ES-I3 (cell line): ENCODE measurements at regions not wholly inside any gene's neighbourhood (a gene's known extent, or its start where the extent isn't known, plus 50 kb on each side); places are given as distances from the start of the nearest gene placed in this dataset.
"Not testable (repeated sequence)": the region's sequence is repeated elsewhere in the genome, so short reads cannot be mapped to it uniquely, and the experiment has no call there.

Source experiments
- H3K36me3 ChIP-seq: 2 replicates; pipeline ENCODE4 v1.6.1; 2013; ENCODE audit warnings: mild to moderate bottlenecking, low read length, control low read depth, moderate library complexity; ENCODE audit not compliant: insufficient read depth
- H3K4me1 ChIP-seq: 2 replicates; pipeline ENCODE4 v1.6.1; 2013; ENCODE audit warnings: mild to moderate bottlenecking, control low read depth, low read length; ENCODE audit not compliant: insufficient read depth
- H3K9ac ChIP-seq: 2 replicates; pipeline ENCODE4 v1.6.1; 2013; ENCODE audit warnings: low read depth, mild to moderate bottlenecking, low read length, moderate library complexity
- H3K9me3 ChIP-seq: 2 replicates; pipeline ENCODE4 v1.6.1; 2013; ENCODE audit warnings: mild to moderate bottlenecking, low read length, moderate library complexity; ENCODE audit not compliant: control insufficient read depth, insufficient read depth

- Histone ChIP-seq H3K36me3 (no peaks in the 10 kb centered on the region), H3K9ac (no peak overlapping the region), H3K4me1 (no peaks in the 10 kb centered on the region), H3K9me3 (no peaks in the 10 kb centered on the region)
Observed at GRCh38 chr5:121630402-121630801, 221.3 kb upstream of the FTMT start.

GRCh38 chr5:121634946-121635345 is 216.7 kb upstream of the FTMT start:
- H3K36me3 ChIP-seq, result no peaks in the 10 kb centered on the region
- no peaks in the 10 kb centered on the region; the same call in 1 of the 2 replicates for H3K4me1 ChIP-seq
- H3K9ac ChIP-seq, result no peak overlapping the region
- H3K9me3 ChIP-seq, result no peaks in the 10 kb centered on the region

GRCh38 chr5:121638126-121638525 is 213.6 kb upstream of the FTMT start:
- H3K36me3 ChIP-seq, result no peaks in the 10 kb centered on the region
- H3K4me1 ChIP-seq, result no peaks in the 10 kb centered on the region; the same call in 1 of the 2 replicates
- H3K9me3 ChIP-seq, result no peaks in the 10 kb centered on the region
- H3K9ac ChIP-seq, result no peak overlapping the region

- H3K9me3 ChIP-seq, result no peaks in the 10 kb centered on the region
- H3K4me1 ChIP-seq, result no peaks in the 10 kb centered on the region; the same call in 1 of the 2 replicates
- no peak overlapping the region for H3K9ac ChIP-seq
- H3K36me3 ChIP-seq, result no peaks in the 10 kb centered on the region
Observed at GRCh38 chr5:121640298-121640697, 211.4 kb upstream of the FTMT start.

GRCh38 chr5:121658221-121658620 is 193.5 kb upstream of the FTMT start:
- Histone ChIP-seq H3K9ac (no peak overlapping the region), H3K36me3 (no peaks in the 10 kb centered on the region), H3K4me1 (no peaks in the 10 kb centered on the region), H3K9me3 (no peaks in the 10 kb centered on the region)

- Histone ChIP-seq H3K36me3 (no peaks in the 10 kb centered on the region), H3K9me3 (no peaks in the 10 kb centered on the region), H3K9ac (no peak overlapping the region), H3K4me1 (no peaks in the 10 kb centered on the region)
Observed at GRCh38 chr5:121660142-121660541, 191.5 kb upstream of the FTMT start.

- not testable (repeated sequence) for H3K9me3 ChIP-seq, H3K4me1 ChIP-seq, H3K36me3 ChIP-seq, H3K9ac ChIP-seq
Observed at GRCh38 chr5:121665542-121665941, 186.1 kb upstream of the FTMT start.

GRCh38 chr5:121667292-121667691 is 184.4 kb upstream of the FTMT start:
- no peaks in the 10 kb centered on the region for H3K36me3 ChIP-seq
- H3K4me1 ChIP-seq, result no peaks in the 10 kb centered on the region; the same call in 1 of the 2 replicates
- no peak overlapping the region for H3K9ac ChIP-seq
- no peaks in the 10 kb centered on the region for H3K9me3 ChIP-seq

- no peaks in the 10 kb centered on the region for H3K36me3 ChIP-seq
- no peaks in the 10 kb centered on the region; the same call in 1 of the 2 replicates for H3K4me1 ChIP-seq
- no peak overlapping the region for H3K9ac ChIP-seq
- no peaks in the 10 kb centered on the region for H3K9me3 ChIP-seq
Observed at GRCh38 chr5:121668635-121669034, 183.0 kb upstream of the FTMT start.

- H3K9ac ChIP-seq, result no peak overlapping the region
- no peaks in the 10 kb centered on the region for H3K9me3 ChIP-seq
- no peaks in the 10 kb centered on the region for H3K36me3 ChIP-seq
- no peaks in the 10 kb centered on the region; the same call in 1 of the 2 replicates for H3K4me1 ChIP-seq
Observed at GRCh38 chr5:121671624-121672023, 180.1 kb upstream of the FTMT start.

GRCh38 chr5:121675924-121676323 is 175.8 kb upstream of the FTMT start:
- H3K36me3 ChIP-seq, result no peaks in the 10 kb centered on the region

GRCh38 chr5:121681229-121681855 is 170.3 kb upstream of the FTMT start:
- Histone ChIP-seq H3K9ac (no peak overlapping the region), H3K36me3 (no peaks in the 10 kb centered on the region), H3K4me1 (no peaks in the 10 kb centered on the region), H3K9me3 (no peaks in the 10 kb centered on the region)

More at GRCh38 chr5:121675924-121676323, 175.8 kb upstream of the FTMT start:
- Histone ChIP-seq H3K9me3 (no peaks in the 10 kb centered on the region), H3K4me1 (no peaks in the 10 kb centered on the region), H3K9ac (no peak overlapping the region)

- Histone ChIP-seq H3K4me1 (0 out of 2 replicates have a peak, but pooled peaks cover 4% of the 10 kb centered on the region), H3K9me3 (no peaks in the 10 kb centered on the region), H3K36me3 (no peaks in the 10 kb centered on the region), H3K9ac (no peak overlapping the region)
Observed at GRCh38 chr5:121688126-121688525, 163.6 kb upstream of the FTMT start.

- Histone ChIP-seq H3K36me3 (no peaks in the 10 kb centered on the region), H3K4me1 (0 out of 2 replicates have a peak, but pooled peaks cover 4% of the 10 kb centered on the region), H3K9me3 (no peaks in the 10 kb centered on the region)
Observed at GRCh38 chr5:121688781-121689180, 162.9 kb upstream of the FTMT start.

GRCh38 chr5:121691478-121691877 is 160.2 kb upstream of the FTMT start:
- Histone ChIP-seq H3K9ac (no peak overlapping the region), H3K36me3 (no peaks in the 10 kb centered on the region), H3K9me3 (no peaks in the 10 kb centered on the region), H3K4me1 (0 out of 2 replicates have a peak, but pooled peaks cover 4% of the 10 kb centered on the region)

More at GRCh38 chr5:121688781-121689180, 162.9 kb upstream of the FTMT start:
- no peak overlapping the region for H3K9ac ChIP-seq
